Limb (tissue), 2 donors: ENCODE measurements at regions not wholly inside any gene's neighbourhood (a gene's known extent, or its start where the extent isn't known, plus 50 kb on each side); places are given as distances from the start of the nearest gene placed in this dataset.
"Not testable (repeated sequence)": the region's sequence is repeated elsewhere in the genome, so short reads cannot be mapped to it uniquely, and the experiment has no call there.

ENCODE experiments used
- DNase-seq, 2 donors: peaks; one replicate each; pipeline ENCODE4 v3.0.0-alpha.2; 2016; ENCODE audit errors: extremely low spot score in 2 of 2

DNA sequence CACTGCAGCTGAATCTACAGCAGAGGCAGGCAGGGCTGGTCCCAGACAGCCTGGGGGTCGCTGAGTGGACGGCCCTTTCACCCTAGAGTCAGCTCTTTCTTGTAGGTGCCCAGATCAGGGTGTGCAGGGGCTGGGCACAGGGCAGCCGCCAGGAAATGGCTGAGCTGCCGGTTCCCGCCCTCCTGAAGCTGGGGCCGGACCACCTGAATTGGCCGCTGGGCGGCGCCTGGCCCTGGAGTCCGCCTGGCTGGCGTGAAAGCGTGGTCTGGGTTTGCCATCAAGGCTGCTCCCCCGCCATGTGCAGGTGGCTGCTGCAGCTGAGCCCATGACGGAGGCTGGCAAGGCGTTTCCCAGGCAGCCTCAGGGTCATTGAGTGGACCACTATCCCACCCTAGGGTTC lies 85.7 kb downstream of the POTEM start:
- not testable (repeated sequence) for DNase-seq

DNA sequence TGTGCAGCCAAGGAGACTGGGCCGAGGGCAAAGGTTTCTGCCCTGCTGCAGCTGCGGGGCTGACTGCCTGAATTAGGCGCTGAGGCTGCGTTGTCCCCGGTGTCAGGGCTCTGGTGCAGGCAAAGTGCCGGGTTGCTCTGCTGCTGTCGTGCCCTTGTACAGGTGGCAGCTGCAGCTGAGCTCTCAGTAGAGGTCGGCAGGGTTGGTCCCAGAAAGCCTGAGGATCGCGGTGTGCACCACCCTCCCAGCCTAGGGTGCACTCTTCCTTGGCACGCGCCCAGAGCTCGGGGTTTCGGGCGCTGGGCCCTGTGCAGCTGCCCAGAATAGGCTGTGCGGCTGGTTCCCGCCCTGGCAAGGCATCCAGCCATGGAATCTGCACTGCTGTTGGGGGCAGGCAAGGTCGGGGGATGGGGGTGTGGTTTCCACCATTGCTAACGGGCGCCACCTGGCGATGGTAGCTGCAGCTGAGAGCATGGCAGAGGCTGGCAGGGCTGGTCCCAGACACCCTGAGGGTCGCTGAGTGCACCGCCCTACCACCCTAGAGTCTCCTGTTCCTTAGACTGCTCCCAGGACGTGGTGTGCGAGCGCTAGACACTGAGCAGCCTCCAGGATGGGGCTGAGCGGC lies 86.3 kb downstream of the POTEM start:
- not testable (repeated sequence) for DNase-seq

DNA sequence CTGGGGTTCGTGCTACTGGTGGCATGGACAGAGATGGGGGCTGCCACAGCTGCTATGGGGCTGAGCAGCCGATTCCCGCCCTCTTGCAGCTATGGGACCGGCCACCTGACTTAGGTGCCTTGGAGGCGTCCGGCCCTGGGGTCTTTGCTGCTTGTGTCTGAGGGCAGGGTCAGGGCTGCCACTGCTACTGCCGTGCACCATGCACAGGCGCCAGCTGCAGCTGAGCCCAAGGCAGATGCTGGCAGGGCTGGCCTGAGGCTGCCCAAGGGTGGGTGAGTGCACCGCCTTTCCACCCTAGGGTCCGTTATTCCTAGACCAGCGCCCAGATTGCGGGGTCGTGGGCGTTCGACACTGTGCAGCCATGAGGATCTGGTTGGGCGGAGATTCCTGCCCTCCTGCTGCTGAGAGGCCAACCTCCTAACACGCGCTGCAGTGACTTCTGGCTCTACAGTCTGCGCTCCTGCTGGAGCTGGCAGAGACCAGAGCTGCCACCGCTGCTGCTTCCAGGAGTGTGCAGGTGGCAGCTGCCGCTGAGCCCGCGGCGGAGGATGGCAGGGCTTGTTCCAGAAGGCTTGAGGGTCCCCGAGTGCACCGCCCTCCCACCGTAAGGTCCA lies 87.0 kb downstream of the POTEM start:
- DNase-seq: not testable (repeated sequence)

DNA sequence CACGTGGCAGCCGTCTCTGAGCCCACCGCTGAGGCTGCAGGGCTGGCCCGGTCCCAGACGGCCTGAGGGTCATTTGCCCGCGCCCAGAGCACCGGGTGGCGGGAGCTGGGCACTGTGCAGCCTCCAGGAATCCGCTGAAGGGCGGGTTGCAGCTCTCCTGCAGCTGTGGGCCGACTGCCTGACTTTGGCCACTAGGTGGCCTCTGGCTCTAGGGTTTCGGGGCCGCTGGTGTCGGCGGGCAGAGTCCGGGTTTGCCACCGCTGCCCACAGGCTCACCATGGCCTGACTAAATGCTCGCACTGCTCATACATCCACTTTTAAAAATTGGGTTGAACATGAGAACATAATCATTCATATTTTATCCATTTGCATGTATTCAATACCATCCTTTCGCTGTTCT lies 87.7 kb downstream of the POTEM start:
- not testable (repeated sequence) for DNase-seq

DNA sequence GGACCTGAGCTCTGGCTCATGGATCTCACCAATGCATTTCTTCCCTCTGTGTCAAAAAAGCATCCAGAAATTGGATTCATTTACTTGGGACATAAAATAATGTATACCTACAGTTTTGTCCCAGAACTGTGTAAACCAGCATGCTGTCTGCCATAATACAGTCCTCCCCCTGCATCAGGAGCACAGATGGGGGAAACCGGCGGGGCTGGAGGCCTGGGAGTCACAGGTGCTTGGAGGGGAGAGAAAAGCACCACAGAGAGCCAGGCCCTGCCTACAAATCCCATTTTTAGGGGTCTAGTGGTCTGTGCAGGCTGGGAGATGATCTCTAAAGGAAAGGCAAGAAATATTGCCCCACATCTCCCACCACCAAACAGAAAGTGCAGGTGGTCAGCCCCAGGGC lies 91.8 kb downstream of the POTEM start:
- DNase-seq: not testable (repeated sequence)

DNA sequence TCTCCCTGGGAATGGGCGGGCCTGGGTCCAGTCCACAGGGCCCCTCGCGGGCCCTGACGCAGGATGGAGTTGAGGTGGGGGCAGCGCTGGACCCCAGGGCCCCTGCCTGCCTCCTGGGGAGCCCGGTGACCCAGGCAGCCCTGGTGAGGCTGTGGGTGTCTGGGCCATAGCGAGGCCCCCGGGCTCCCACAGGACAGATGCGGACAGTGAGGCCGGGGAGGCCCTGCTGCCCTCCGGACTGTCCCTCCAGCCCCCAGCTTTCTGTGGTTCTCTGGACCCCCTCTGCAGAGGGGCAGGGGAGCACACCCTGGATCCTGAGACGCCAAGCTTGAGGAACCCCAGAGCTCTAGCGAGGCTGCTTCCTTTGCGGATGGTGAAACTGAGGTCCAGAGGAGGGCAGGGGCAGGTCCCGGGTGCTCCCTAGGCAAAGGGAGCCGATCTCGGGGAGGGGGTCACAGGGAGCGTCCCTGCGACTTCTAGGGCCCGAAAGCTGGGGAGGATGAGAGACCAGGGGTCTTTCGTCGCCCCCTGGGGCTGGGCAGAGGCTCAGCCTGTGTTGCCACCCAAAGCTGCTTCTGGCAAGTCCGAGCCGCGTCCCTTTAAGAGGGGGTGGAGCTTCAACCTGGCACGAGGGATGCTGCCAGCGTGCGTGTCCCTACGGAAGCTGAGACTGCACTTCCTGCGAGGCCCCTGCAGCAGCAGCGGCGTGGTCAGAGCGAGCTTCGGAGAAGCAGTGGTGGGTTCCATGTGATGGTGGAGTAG lies 94.6 kb downstream of the POTEM start:
- not testable (repeated sequence) for DNase-seq

DNA sequence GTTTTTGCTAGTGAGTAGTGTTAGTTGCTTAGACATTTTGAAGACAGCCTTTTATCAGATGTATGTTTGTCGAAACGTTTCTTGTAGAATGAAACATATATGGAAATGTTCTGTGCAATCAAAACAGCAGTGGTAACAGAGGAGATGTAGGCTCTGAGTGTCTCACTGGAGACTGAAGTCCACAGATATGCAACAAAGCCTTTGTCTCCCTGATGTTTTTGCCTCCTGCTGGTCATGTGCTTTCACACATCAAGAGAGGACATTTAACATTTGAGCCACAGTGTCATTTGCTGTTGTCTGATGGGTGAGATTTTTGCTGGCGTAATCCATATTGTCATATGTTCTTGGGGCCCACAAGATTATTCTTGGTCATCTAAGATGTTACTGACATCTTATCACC lies 101.7 kb downstream of the POTEM start:
- not testable (repeated sequence) for DNase-seq

DNA sequence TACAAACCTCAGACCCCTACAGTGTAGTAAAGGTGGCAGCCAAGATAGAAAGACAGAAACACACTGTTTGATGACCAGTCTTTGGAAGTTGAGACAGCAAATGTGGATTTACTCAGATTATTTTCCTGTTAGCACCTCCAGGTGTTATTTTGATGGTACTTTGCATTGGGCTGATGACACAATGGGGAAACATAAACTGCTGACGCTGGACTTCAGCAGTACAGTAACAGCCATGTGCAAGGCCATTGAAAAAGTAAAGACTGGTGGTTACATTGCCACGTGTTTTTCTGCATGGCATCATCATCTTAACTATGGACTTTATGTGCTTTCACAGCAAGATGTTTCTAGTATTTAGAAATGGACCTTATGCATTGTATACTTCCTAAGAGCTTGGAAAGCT lies 105.3 kb downstream of the POTEM start:
- not testable (repeated sequence) for DNase-seq

DNA sequence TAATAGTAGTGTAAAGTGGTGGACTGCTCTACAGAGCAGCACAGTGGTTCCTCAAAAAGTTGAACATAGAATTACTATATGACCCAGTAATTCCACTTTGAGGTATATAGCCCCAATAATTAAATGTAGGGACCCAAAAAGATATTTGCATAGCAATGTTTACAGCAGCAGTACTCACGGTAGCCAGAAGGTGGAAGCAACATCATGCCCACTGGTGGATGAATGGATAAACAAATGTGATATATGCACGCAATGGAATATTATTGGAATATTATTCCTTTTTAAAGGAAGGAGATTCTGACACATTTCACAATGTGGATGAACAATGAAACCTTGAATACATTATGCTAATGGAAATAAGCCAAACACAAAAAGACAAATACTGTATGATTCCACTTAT lies 121.4 kb downstream of the POTEM start:
- DNase-seq: not testable (repeated sequence)

DNA sequence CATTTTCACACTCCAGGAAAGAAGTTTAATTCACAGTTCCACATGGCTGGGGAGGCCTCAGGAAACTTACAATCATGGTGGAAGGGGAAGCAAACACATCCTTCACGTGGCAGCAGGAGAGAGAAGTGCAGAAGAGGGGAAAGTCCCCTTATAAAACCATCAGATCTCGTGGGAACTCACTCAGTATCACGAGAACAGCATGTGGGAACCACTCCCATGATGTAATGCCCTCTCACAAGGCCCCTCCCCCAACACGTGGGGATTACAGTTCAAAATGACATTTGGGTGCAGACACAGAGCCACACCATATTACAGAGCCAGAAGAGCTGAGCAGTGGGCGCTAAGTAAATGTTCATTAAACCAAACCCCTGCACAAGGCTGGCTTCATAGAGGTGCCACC lies 126.0 kb downstream of the POTEM start:
- DNase-seq: not testable (repeated sequence)

DNA sequence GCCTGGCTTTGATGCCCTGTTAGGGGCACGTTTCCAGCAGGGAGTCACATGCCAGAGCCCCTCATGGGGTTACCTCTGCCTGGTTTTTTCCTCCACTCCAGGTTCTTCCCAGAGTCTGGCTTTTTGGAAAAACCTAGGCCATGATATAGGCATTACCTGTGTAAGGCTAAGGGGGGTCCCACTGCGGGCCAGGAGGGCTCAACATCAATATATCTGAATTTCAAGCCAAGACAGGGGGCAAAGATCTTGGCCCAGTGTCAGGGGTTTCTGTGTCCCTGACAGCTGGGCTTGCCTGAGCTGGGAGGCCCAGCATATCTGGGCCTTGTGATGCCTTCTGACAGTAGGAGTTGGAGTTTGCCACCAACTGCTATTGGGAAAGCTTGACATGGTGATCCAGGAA lies 127.5 kb downstream of the POTEM start:
- not testable (repeated sequence) for DNase-seq

DNA sequence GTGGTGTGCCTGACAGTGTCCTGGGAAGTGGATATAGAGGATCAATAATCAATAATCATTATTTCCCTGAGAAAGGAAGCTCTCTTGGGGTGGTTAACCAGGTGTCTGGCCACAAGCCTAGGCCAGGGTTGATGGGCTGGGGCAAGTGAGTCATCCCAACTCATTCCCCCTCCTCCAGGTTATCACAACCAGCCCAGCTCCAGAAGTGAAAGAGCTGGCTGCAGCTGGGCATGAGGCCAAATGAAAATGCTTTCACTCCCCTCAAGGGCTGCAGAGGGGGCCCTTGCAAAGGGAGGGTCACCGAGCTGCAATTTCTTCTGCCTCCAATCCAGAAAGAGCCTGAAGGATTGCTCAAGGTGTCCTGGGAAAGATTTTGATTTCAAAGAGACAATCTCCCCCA lies 127.9 kb downstream of the POTEM start:
- DNase-seq: not testable (repeated sequence)

DNA sequence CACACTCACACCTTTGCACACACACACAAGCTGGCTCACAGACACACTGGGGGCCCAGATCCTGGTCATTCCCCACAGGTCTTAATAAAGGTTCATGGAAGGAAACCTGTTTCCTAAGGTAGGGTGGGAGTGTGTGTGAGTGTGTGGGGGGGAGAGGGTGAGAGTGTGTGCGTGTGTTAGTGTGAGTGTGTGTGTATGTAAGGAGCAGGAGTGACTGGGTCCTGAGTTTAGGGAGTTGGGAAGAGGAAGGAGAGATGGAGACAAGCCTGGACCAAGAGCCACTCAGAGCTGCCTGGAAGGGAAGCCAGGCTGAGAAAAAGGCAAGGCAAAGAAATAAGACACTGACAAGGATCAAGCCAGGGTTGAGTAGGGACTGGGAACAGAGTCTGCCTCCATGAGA lies 129.2 kb downstream of the POTEM start:
- not testable (repeated sequence) for DNase-seq

DNA sequence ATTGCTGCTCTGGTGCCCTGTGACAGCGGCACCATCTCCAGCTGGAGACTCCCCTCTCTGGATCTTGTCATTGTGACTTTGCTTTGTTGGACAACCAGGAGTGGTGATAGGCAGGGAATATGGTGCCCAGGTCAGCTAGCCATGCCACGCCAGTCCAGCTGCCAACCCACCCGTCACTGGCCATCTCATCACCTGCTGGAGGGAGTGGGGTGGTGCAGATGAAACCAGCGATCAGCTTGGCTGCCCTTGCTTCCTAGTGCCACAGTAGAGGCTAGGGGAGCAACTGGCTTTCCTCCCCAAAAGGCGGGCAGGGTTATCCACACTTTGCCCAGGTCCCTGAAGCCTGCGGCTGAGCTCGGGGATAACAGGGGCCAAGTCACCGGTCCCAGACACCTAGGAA lies 129.6 kb downstream of the POTEM start:
- DNase-seq: peak in 1 of 2 donors; percentile 14

DNA sequence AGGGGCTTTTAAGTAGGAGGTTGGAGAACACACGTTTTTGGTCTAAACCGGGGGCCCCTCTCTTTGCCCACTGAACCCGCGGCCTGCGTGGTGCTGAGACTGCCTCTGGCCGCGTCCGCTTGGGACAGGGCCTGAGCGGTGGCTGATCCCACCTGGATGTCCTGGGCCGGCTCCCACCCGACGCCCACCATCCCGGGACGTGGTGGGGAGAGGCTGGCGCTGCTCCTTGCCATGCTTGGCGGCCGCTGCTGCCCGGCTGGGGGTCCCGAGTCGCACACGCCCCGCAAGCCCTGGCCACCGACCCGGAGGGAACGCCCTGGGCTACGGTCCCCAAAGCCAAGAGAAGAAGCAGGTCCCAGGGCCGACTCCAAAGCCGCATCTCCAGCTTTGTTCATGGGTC lies 130.1 kb downstream of the POTEM start:
- DNase-seq: peak in 1 of 2 donors; percentile 25

DNA sequence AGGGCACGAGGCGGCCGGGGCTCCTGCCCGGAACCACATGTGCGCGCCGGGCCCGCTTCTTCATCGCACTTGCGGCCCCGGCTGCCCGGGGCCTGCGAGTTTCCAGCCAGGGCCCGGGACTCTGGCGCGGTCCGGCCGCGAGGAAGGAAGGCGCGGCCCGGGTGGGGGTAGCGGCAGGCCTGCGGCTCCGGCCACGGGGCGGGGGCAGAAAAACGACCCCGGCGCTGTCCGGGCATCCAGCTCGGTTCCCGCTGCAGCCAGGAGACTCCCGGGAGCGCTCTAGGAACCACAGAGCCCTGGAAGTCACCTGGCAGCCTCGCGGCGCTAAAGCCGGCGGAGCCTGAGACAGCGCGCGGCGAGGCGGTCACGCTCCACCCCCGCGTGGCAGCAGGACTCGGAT lies 130.5 kb downstream of the POTEM start:
- peak in 1 of 2 donors; percentile 16 for DNase-seq

DNA sequence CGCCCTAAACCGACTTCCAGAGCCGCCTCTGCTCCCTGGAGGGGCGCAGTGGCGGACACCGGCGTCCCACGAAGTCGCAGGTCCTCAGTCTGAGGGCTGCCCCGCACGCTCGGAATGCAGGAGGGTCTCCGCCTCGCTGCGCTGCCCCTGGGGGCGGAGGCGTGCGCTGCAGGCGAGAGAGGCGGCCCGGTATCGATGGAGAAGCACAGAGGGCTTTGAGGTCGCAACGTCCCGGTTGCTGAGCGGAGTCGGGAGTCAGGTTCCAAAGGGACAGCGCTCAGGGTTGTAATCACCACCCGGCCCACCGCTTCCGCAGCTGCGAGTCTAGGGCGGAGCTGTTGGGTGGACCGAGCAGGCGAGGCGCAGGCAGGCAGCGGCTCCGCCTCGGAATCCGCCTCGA lies 131.0 kb downstream of the POTEM start:
- not testable (repeated sequence) for DNase-seq

DNA sequence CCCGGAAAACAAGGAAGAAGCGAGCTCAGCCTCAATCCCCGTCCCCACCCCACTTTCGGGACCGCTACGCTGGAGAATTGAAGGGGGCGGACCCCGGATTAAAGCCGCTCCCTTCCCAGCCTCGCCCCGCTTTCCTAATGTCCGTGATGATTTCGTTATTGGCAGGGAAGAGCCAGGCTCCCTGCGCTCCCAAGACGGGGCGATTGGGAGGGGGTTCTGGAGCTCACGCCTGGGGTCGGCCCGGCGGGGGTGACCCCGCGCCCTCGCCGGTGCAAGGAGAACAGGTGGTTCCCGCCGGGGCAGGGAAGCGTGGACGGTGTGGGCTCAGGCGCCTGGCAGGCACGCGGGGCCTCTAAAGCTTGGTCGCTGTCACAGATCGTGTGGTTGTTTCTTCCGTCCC lies 131.5 kb downstream of the POTEM start:
- peak in 1 of 2 donors; percentile 18 for DNase-seq

DNA sequence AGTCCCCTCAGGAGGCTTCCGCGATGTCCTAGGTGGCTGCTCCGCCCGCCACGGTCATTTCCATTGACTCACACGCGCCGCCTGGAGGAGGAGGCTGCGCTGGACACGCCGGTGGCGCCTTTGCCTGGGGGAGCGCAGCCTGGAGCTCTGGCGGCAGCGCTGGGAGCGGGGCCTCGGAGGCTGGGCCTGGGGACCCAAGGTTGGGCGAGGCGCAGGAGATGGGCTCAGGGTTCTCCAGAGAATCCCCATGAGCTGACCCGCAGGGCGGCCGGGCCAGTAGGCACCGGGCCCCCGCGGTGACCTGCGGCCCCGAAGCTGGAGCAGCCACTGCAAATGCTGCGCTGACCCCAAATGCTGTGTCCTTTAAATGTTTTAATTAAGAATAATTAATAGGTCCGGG lies 132.1 kb downstream of the POTEM start:
- DNase-seq: not testable (repeated sequence)

DNA sequence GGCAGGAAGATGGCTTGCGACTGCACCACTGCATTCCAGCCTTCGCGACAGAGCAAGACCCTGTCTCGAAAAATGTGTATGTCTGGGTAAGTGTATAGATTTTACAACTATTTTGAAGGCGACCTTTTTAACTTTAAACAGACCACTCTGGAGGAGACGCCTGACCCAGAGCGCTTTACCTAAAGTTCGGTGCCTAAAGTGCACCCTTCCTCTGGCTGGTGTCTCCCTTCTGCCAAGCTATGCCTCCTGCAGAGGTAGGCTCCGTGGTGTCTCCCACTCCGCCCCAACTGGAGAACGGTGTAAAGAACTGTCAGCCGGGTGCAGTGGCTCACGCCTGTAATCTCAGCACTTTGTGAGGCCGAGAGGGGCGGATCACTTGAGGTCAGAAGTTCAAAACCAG lies 132.7 kb downstream of the POTEM start:
- DNase-seq: not testable (repeated sequence)

DNA sequence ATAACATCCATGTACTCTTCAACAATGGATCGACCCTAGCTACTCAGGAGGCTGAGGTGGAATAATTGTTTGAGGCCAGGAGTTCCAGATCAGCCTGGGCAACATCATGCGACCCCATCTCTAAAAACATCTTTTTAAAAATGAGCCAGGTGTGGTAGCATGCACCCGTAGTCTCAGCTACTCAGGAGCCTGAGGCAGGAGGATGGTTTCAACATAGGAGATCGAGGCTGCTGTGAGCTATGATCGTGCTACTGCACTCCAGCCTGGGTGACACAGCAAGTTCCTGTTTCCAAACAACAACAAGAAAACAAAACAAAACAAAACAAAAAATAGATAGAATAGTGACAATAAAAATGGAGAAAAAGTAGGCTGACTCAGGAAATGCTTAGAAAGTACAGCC lies 138.3 kb downstream of the POTEM start:
- not testable (repeated sequence) for DNase-seq

DNA sequence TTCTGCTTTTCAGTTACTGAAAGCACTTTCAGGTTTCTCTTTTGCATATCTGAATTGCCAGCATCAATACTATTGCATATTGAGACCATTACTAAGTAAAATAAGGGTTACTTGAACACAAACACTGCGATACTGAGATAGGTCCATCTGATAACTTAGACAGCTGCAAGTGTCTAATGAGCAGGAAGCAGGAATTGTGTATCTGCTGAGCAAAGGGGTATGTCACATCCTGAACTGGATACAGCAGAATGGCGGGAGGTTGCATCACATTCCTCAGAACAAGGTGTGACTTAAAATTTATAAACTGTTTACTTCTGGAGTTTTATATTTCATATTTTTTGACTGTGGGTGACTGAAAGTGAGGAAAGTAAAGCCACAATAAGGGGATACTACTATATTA lies 142.7 kb downstream of the POTEM start:
- not testable (repeated sequence) for DNase-seq

DNA sequence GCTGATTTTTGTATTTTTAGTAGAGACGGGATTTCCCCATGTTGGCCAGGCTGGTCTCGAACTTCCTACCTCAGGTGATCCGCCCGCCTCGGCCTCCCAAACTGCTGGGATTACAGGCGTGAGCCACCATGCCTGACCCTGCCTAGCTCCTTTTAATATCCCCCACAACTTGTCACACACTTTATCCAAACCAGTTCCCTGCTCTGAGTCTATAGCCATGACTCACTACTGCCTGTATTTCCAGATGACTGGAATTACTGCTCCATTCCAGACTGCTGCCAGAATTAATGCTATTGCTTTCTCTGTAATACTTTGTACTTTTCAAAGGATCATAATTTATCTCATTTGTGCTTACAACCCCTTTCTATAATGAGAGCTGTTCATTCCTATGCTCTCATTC lies 153.1 kb downstream of the POTEM start:
- not testable (repeated sequence) for DNase-seq
